ENCODE measurements at regions not wholly inside any gene's neighbourhood (a gene's known extent, or its start where the extent isn't known, plus 50 kb on each side); places are given as distances from the start of the nearest gene placed in this dataset.
"Not testable (repeated sequence)": the region's sequence is repeated elsewhere in the genome, so short reads cannot be mapped to it uniquely, and the experiment has no call there.

DNA sequence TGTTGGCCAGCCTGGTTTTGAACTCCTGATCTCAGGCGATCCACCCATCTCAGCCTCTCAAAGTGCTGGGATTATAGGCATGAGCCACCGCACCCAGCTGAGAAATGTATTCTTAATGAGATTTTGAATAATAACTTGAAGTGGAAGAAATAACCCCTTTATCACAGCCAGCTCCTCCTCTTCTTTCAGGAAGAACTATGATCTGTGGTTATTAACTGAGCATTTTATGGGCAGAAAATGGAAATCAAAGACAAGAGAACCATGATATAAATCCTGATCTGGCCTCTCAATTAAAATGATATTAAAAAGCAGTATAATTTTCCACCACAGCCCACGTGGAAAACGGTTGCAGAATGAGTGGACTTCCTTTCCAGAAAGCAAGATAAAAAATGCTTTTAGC is 206.6 kb downstream of the PRELID2 start:
- Mint-ChIP-seq H3K27me3 (ENCODE audit: unreplicated experiment) (no peaks in the 10 kb centered on the region), H3K9me3 (ENCODE audit: unreplicated experiment) (no peaks in the 10 kb centered on the region), H3K36me3 (ENCODE audit: unreplicated experiment) (no peaks in the 10 kb centered on the region), H3K4me1 (ENCODE audit: unreplicated experiment) (no peaks in the 10 kb centered on the region), H3K4me3 (ENCODE audit: unreplicated experiment) (no peak overlapping the region), H3K27ac (ENCODE audit: unreplicated experiment) (no peak overlapping the region)
- no peak for TF ChIP-seq CTCF (IDR thresholded peaks at IDR 0.05)
- DNase-seq (ENCODE audit: extremely low spot score, unreplicated experiment) = no peak

DNA sequence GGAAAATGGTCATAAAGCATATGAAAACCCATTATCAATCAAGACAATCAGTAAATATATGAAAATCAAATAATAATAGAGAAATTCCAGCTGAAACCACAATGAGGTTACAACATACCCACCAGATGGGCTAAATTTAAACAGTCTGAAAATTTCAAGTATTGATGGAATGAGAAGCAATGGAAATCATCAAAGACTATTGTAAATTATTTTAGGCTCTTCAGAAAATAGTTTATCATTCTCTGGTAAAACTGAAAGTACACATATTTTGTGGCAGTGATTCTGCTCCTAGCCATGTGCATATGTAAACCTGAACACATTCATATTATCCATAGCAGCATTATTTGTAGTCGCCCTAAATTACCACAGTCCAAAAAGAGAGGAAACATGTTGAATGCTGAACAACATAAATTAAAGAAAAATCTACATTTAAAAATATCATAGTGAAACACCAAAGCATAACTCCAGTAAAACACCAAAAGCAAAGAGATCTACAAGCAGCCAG is 215.3 kb downstream of the PRELID2 start:
- Mint-ChIP-seq H3K27me3 (ENCODE audit: unreplicated experiment) (no peaks in the 10 kb centered on the region), H3K36me3 (ENCODE audit: unreplicated experiment) (no peaks in the 10 kb centered on the region), H3K27ac (ENCODE audit: unreplicated experiment) (no peak overlapping the region), H3K4me1 (ENCODE audit: unreplicated experiment) (peaks cover 3% of the 10 kb centered on the region), H3K4me3 (ENCODE audit: unreplicated experiment) (no peak overlapping the region), H3K9me3 (ENCODE audit: unreplicated experiment) (peaks cover 3% of the 10 kb centered on the region)
- no peak for DNase-seq (ENCODE audit: extremely low spot score, unreplicated experiment)
- no peak for TF ChIP-seq CTCF (IDR thresholded peaks at IDR 0.05)

DNA sequence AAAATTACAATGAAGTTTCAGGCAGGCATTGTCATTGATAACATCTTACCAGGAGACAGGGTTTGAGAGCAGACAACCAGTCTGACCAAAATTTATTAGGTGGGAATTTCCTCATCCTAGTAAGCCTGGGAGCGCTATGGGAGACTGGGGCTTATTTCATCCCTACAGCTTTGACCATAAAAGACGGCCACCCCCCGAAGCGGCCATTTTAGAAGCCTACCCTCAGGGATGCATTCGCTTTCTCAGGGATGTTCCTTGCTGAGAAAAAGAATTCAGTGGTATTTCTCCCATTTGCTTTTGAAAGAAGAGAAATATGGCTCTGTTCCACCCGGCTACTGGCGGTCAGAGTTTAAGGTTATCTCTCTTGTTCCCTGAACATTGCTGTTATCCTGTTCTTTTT is 218.4 kb downstream of the PRELID2 start:
- not testable (repeated sequence) for H3K27me3 Mint-ChIP-seq (ENCODE audit: unreplicated experiment); H3K4me3 Mint-ChIP-seq (ENCODE audit: unreplicated experiment); H3K4me1 Mint-ChIP-seq (ENCODE audit: unreplicated experiment); DNase-seq (ENCODE audit: extremely low spot score, unreplicated experiment); H3K27ac Mint-ChIP-seq (ENCODE audit: unreplicated experiment); H3K36me3 Mint-ChIP-seq (ENCODE audit: unreplicated experiment); H3K9me3 Mint-ChIP-seq (ENCODE audit: unreplicated experiment)

DNA sequence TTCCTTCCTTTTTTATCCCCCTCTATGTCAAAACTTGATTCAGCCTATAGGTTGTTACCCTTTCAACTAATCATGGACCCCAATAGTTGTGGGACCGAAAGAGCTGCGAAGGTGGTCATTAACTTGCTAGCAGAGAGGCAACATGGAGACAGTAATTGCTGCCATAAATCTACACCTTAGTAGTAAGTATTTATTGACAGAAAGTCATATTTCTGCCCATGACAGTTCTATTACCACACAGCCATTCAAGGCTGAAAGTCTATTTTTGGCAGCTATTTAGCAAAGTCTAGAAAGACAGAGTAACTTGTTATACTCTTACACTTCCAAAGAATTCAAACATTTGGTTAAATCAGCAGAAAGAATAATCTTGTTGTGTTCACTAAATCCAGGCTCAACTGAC is 236.2 kb downstream of the PRELID2 start:
- Mint-ChIP-seq H3K27me3 (ENCODE audit: unreplicated experiment) (no peaks in the 10 kb centered on the region), H3K9me3 (ENCODE audit: unreplicated experiment) (no peaks in the 10 kb centered on the region), H3K36me3 (ENCODE audit: unreplicated experiment) (no peaks in the 10 kb centered on the region), H3K4me1 (ENCODE audit: unreplicated experiment) (no peaks in the 10 kb centered on the region), H3K4me3 (ENCODE audit: unreplicated experiment) (no peak overlapping the region), H3K27ac (ENCODE audit: unreplicated experiment) (no peak overlapping the region)
- no peak for DNase-seq (ENCODE audit: extremely low spot score, unreplicated experiment)
- no peak for TF ChIP-seq CTCF (IDR thresholded peaks at IDR 0.05)

GRCh38 chr5:145598184-145598583 is 237.0 kb downstream of the PRELID2 start:
- Mint-ChIP-seq H3K27me3 (ENCODE audit: unreplicated experiment) (no peaks in the 10 kb centered on the region), H3K4me1 (ENCODE audit: unreplicated experiment) (no peaks in the 10 kb centered on the region), H3K9me3 (ENCODE audit: unreplicated experiment) (no peaks in the 10 kb centered on the region), H3K27ac (ENCODE audit: unreplicated experiment) (no peak overlapping the region), H3K4me3 (ENCODE audit: unreplicated experiment) (no peak overlapping the region), H3K36me3 (ENCODE audit: unreplicated experiment) (no peaks in the 10 kb centered on the region)
- no peak for DNase-seq (ENCODE audit: extremely low spot score, unreplicated experiment)
- no peak for TF ChIP-seq CTCF (IDR thresholded peaks at IDR 0.05)

GRCh38 chr5:145591578-145591977 is 243.6 kb downstream of the PRELID2 start:
- no peak for TF ChIP-seq CTCF (IDR thresholded peaks at IDR 0.05)
- no peak for DNase-seq (ENCODE audit: extremely low spot score, unreplicated experiment)
- Mint-ChIP-seq H3K36me3 (ENCODE audit: unreplicated experiment) (no peaks in the 10 kb centered on the region), H3K27me3 (ENCODE audit: unreplicated experiment) (no peaks in the 10 kb centered on the region), H3K27ac (ENCODE audit: unreplicated experiment) (no peak overlapping the region), H3K4me3 (ENCODE audit: unreplicated experiment) (no peak overlapping the region), H3K9me3 (ENCODE audit: unreplicated experiment) (no peaks in the 10 kb centered on the region), H3K4me1 (ENCODE audit: unreplicated experiment) (peaks cover 16% of the 10 kb centered on the region)
